ENCODE measurements at regions not wholly inside any gene's neighbourhood (a gene's known extent, or its start where the extent isn't known, plus 50 kb on each side); places are given as distances from the start of the nearest gene placed in this dataset.

- TF ChIP-seq CTCF (IDR thresholded peaks at IDR 0.05) (no peak), POLR2A (IDR thresholded peaks at IDR 0.05) (no peak)
These were observed 1151.0 kb upstream of the PHF14 start for GRCh38 chr7:9822458-9823290.

All from testis (tissue), 2 donors.